H4 (cell line): ENCODE measurements at regions not wholly inside any gene's neighbourhood (a gene's known extent, or its start where the extent isn't known, plus 50 kb on each side); places are given as distances from the start of the nearest gene placed in this dataset.

ENCODE experiments used
- DNase-seq: peaks from one replicate; pipeline ENCODE4 v3.0.0-alpha.2; 2015; ENCODE audit warnings: low spot score

DNA sequence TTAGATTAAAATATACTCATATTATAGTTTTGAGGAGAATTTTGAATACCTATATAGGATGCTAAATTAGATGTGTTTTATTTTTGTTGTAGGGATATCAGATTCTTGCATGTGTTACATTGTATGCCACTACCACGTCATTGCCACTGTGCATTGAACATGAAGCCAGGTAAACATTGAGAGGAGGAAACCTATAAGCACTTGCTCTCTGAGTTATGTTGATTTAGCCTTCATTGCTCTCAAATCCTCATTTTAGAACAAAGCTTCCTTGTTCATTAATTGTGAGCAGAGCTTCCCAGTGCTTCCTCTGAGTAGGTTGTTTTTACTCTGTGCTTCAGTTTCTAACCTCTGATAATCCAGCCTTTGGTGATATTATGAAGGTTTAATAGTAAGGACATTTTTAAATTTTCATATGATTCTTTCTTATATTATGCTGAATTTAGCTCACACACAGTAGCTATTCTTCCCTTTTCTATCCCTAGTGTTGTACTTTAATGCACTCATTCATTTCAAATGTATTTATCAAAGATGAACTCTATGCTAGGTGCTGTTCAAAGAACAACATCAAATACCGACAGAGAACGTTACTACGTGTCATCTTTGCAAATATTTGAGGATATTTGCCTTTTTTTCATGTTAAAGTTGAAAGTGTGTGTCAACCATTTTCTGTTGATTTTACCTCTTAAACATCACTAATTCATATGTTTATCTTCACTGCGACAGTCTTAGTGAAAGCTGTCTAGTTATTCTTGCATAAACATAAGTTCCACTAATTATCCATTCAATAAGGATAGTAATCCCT, 1448.0 kb upstream of the MIR17HG start:
- no peak for DNase-seq

DNA sequence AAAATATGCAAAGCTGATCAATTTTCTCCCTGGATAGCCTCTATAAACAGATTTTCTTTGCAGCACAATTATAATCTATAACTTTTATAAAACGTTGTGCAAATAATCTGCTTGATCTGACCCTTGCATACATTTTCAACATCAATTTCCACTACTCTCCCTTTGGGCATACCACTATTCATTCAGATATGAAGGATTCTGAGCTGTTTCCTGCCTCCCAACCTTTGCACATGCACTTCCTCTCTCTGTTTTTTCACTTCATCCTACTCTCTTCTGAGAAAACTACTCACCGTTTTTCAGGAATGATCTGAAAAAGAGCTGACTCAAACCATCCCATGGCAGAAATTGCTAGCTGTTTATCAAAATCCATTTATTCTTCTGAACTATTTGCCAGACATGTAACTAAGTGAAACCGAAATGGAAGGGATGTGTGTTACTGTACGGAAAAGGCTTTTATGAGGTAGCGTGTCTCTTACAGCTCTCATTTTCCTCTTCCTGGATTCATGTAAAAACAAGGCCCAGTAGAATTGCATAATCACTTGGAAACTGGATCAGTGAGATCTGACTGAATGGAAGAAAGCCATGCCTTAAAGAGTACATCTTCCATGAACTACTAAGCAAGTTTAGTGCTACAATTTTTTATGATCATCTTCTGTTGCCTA, 1447.3 kb upstream of the MIR17HG start:
- DNase-seq, result no peak

DNA sequence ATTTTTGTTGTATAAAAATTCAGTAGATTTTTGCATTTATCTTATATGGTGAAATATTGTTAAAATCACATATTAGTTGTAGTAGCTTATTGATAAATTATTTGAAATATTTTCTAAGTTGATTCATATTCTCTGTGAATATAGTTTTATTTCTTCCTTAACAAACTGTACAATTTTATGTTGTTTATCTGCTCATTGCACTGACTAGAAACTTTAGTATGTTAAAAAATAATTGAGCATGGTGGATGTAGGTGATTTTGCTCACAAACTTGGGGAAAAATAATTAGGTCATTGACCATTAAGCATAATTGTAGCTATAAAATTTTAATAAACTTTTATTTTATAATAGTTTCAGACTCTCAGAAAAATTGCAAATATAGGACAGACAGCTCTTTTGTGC, 1445.3 kb upstream of the MIR17HG start:
- no peak for DNase-seq

DNA sequence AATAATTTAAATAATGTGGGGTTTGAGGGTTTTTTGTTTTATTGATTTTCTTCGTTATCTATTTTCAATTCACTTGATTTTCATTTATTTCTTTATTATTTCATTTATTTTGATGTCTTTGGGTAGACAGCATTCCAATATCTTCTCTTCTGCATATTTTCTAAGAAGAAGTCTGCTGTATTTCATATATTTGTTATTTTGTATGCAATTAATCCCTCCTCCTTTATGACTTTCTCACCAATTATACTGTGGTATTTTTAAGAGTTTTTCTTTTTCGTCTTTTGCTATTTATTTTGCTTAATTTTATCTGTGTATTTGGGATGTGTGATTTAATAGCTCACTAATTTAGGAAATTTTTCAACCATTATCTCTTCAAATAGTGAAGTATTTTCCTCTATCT, 1444.4 kb upstream of the MIR17HG start:
- no peak for DNase-seq

DNA sequence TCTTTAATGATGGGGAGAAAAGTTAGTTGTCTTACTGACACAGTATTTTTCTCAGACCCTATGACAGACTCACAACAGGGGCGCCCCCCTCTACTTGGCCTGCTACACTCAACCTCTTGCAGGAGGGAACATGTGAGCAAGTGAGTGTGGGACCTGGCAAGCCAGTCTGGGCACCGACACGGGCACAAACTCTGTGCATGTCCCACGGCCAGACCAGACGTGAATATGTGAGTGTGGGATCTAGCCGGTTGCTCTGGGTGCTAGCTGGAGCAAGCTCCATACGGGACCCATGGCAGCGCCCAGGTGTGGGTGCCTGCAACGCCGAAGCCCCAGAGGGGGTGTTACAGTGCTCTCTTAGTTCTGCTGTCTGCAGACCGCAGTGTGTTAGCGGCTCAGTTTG, 1437.3 kb upstream of the MIR17HG start:
- no peak for DNase-seq

DNA sequence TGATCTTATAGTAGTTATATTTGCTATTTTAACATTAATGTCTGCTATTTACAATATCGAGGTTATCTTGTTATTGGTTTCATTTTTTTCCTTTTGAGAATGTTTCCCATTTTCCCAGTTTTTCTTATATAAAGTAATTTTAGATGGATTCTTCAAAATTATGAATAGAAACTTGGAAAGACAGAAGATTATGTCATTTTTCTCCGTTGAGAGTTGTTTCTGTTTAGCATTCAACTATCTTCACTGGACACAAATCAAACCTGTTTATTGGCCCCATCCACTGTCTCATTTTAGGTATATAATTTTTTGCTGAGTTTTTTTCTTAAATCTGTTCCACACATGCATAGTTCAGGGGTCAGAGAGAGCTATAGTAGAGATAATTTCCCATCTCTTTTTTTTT, 1430.9 kb upstream of the MIR17HG start:
- DNase-seq, result no peak

DNA sequence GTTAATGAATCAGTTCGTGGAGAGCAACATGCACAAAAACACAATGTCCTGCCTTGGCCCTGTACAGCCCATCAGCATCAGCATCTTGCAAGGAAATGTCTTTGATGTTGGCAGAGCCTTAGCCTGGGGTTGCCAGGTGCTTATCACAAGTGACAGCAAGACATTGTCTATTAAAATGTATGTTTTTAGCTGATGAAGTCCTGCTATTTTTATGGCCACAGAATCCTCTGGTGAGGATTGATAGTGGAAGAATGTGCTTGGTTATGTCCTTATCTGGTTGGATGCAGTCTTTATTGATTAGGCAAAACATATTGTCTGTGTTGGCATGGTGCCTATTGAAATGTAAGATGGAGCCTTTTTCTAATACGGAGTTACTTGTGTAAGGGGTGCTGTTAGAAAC, 1427.0 kb upstream of the MIR17HG start:
- no peak for DNase-seq

DNA sequence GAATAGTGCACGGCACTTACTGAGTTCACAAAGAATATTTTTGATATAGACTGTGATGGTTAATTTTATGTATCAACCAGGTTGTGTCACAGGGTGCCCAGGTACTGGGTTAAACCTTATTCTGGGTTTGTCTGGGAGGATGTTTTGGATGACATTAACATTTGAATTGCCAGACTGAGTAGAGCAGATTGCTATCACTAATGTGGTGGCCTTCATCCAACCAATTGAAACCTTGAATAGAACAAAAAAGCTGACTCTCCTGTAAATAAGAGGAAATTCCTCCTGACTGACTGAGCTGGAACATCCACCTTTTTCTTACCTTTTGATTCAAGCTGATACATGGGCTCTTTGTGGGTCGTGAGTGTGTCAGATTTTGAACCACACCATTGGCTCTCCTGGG, 1424.4 kb upstream of the MIR17HG start:
- DNase-seq, result no peak

DNA sequence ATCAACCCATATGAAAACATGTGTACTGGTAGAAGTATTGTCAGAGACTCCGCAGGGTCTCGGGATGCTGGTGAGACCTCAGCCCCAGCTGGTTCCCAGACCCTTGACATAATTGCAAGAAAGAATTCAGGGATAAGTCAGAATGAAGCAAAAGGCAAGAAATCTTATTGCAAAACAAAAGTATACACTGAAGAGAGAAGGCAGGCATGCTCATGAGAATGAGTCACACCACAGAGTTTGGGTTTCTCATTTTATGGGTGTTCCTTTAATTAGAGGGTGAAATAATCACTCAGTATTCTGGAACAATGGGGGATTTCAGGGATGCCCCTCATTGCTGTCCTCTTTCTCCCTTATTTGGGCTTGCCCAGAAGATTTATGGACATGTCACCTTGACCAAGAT, 1423.8 kb upstream of the MIR17HG start:
- peak; percentile 3 for DNase-seq

DNA sequence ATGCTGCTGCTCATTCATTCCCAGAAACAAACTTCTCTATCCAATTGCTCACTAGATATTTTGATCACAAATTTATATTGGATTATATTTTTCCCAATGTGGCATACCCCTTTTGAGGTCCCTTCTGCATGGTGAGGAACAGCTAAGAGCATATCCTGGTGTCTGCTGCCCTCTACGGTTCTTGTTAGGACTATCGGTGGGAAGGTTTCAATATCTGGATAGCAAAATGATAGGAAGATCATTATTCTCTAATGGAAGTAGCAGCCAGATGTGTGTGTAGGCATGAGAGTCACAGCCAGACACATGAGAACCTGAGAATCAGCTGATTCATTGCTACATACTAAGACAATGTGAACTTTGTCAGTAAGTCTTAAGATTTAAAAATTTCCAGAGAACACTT, 1422.4 kb upstream of the MIR17HG start:
- DNase-seq, result peak; percentile 9

DNA sequence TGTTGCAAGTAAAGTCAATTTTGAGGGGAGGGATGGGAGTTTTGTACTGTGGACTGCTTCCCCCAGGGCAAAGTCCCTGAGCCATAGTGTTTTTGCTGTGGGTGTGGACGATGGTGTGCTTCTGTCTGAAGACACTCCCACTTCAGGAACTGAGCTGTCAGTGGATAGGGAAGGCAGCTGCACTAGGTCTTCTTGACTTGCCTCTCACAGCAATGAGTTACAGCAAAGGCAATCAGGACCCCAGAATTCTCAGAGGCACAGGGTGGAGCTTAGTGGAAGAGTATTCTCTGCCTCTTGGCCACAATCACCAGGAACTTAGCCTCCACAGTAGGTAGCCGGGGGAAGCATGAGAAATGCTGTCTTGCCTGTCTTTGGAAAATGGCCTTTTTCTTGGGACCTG, 1416.6 kb upstream of the MIR17HG start:
- no peak for DNase-seq

DNA sequence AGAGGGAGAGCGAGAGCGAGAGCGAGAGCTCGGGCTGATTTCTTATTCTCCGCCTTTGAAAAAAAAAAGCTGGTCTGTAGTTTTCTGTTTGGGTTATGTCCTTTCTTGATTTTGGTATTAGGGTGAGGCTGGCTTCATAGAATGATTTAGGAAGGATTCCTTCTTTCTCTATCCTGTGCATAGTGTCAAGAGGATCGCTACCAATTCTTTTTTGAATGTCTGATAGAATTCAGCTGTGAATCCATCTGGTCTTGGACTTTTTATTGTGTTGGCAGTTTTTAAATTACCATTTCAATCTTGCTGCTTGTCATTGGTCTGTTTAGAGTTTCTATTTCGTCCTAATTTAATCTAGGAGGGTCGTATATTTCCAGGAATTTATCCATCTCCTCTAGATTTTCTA, 1414.6 kb upstream of the MIR17HG start:
- no peak for DNase-seq

DNA sequence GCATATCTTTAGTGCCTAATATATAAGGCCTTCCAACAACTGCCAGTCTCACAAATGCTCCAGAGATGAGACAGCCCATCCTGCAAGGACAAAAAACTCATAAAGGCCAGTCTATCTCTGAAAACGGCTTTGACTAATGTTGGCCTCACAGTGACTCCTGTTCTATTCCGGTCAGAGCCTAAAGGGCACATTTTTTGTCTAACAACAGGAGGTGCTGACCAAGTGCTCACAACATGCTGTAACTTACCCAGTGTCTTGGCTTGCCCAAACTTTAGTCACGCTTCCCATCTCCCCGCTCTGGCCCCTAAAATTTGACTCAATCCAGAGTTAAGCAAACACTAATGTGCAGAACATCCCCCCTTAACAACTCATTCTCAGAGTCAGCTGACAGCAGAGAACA, 1411.2 kb upstream of the MIR17HG start:
- no peak for DNase-seq

DNA sequence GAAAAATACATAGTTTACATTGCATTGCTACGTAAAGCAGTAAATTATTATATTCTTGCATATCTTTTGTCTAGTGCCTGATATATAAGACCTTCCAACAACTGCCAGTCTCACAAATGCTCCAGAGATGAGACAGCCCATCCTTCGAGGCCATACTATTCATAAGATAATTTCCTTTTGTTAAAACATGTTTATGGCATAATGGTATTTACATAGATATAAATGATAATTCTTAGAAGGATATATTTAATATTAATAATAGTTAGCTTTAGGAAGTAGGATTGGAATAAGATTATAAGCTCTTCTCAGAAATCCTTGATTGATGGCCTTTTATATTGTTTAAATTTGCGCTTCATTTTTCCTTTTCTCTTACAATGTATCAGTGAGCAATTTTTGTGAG, 1410.1 kb upstream of the MIR17HG start:
- DNase-seq, result no peak

DNA sequence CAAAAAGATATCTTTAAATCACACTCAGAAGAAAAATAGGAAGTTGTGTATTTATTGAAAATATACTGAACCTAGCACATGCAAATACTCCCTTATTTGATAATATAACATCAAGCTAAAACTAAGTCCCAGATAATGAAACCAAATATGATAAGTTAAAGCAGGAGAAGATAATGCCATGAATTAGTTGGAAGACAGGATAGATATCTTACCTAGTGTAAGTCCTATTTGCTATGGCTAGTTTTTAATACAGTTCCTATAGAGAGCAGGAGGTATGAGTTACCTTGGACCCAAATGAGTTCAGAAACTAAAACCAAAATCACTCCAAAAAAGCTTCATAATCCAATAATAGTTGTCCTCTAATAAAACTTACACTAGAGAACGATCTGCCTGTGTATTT, 1407.1 kb upstream of the MIR17HG start:
- no peak for DNase-seq

DNA sequence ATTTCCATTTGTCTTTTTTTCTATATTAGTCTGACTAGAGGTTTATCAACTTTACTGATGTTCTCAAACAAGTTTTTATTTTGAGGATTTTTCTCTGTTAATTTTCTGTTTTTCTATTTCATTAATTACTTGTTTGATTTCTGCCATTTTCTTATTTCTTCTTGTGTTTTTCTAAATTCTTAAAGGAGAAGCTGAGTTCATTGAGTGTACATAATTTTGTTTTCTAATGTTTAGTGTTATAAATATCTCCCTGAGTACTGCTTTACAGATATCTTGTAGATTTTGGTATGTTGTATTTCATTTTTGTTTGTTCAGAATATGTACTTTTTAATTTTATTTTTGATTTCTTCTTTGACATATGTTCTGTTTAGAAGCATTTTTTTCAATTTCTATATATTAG, 1404.3 kb upstream of the MIR17HG start:
- no peak for DNase-seq

DNA sequence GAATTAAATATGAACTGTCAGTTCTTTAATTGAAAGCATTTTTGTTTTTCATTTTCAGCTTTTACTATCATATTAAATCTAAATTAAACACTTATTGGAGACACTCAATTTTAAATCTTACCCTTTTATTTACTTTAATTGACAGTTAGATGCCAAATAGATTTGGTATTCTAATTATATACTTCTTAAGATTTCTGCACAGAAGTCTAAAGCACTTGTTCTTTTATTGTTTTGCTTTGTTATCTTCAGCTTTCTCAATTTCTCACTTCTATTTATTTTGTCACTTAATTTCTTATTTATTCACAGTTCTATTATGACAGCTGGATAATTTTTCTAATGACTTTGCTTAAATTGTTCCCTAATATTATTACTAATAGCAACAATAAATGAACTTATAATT, 1397.3 kb upstream of the MIR17HG start:
- no peak for DNase-seq

DNA sequence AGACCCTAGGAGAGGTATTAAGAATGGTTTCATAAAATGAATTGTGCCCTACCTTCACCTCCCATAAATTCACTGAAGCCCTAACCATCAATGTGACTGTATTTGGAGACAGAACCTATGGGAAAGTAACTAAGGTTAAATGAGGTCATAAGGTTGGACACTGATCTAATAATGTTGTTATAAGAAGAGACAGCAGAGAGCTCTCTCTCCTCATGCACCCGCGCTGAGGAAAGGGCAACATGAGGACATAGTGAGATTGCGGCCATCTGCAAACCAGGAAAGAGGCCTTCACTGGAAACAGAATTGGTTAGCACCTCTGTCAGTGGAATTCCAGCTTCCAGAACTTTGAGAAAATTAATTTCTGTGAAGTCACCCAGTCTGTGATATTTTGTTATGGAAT, 1396.1 kb upstream of the MIR17HG start:
- no peak for DNase-seq

DNA sequence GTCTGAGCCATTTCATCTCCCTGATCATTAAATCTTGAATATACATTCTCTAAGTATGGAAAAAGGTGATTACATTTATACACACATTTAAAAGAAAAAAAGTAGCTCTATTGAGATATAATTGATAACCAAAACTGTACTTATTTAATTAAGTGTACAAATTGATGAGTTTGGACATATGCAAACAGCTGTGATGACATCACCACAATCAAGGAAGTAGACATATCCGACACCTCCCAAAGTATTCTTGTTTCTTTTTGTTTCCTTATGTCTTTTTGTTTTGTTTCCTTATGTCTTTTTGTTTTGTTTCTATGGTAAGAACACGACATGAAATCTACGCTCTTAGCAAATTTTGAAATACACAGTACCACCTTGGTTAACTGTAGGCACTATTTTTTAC, 1393.9 kb upstream of the MIR17HG start:
- DNase-seq, result no peak

DNA sequence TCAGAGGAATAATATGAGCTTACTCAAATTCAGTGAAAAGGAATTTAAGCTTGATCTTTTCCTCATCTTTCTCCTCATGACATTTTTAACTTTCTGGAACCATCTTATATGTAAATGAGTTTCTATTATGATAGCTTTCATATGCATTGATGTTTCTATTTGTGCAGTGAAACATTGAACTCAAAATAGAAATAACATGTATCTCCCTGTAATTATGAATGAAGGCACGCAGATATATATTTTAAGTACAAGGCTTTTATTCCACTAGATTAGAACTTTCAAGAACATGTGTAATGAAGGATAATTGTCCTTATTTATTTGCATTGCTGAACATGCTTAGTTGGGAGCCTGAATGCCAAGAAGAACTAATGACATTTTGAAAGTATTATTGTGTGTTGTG, 1391.7 kb upstream of the MIR17HG start:
- DNase-seq, result no peak

DNA sequence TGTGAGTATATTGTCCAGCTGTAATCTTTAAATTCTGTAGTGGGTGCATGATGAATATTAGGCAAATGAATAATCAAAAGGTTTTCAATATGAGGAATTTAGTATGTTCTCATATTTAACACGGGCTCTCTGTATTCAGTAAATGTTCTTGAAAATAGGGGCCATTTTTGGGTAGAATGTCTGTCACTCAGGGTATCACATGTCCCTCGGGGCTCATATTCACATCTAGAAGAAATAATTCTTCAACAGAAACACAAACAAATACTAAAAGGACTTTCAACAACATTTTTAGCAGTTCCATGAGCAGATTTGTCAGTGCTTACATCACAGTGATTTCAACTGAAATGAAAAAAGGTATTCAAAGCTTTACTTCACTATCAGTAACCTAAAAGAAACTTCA, 1388.4 kb upstream of the MIR17HG start:
- DNase-seq, result no peak

DNA sequence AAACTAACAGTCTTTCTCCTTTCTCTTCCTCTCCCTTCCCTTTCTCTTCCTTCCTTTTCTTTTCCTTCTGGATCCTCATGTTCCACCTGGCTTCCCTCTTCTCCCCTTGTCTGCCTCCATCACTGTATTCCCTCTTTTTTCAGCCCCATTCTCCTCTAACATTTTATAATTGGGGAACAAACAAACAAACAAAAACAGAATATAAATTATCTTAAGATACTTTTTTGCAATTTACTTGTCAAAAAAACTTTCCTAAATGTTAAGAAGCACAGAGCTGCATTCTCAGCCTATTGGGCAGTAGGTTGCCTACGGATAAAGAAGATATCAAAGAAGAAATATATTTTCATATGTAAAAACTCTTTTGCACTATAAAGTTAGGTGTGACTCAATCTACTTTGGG, 1382.2 kb upstream of the MIR17HG start:
- no peak for DNase-seq

DNA sequence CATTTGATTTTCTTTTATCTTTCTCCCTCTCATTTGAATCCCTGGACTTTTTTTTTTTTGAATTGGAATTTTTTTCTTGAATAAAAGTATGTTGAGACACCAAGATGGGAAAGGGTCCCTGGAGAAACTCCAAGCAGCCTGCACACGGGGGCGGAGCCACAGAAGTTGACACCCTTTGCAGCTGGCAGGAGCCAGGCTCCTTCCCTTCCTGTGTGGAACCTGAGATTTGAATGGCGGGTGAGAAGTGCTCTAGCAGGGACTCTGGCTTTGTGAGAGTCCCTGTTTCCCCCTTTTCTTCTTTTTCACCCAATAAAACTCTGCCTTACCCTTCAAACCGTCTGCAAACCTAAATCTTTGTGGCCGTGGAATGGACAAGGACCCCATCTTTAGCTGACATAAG, 1381.0 kb upstream of the MIR17HG start:
- DNase-seq, result no peak

DNA sequence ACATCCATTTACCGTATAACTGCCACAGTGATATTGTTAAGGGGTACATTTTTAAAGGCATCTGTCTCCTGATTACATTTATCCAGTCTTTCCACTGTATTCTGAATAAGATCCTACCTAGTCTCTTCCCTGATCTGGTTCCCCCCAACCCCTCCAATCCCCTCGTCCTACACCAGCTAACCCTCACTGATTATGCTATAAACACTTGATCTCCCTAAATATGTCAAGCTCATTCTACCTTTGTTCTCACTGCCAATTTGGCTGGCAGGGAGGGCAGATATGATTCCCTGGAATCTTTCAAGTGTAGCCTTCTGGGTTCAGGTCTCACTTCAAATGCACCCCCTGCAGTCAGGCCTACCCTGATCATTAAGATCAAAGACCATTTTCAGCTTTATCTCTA, 1379.8 kb upstream of the MIR17HG start:
- no peak for DNase-seq
